Activated CD4-positive, alpha-beta T cell treated with anti-CD3 and anti-CD28 coated beads, Interleukin-2, Interleukin-6, amounts not matched to agents 100 ng/mL and 50 ng/mL, durations not matched to agents 16 hours and 8 hours (primary cell): ENCODE measurements at regions not wholly inside any gene's neighbourhood (a gene's known extent, or its start where the extent isn't known, plus 50 kb on each side); places are given as distances from the start of the nearest gene placed in this dataset.

Experiments used
- DNase-seq: peaks from one replicate; pipeline ENCODE4 v3.0.0-alpha.2; 2020

GRCh38 chr6:6533176-6533575 is 55.3 kb upstream of the LY86 start:
- DNase-seq = no peak

GRCh38 chr6:6534399-6534798 is 54.1 kb upstream of the LY86 start:
- DNase-seq = no peak

- DNase-seq = no peak
Observed at GRCh38 chr6:6537488-6538260, 50.8 kb upstream of the LY86 start.

GRCh38 chr6:6538261-6538660 is 50.3 kb upstream of the LY86 start:
- DNase-seq = no peak
